ENCODE measurements at regions not wholly inside any gene's neighbourhood (a gene's known extent, or its start where the extent isn't known, plus 50 kb on each side); places are given as distances from the start of the nearest gene placed in this dataset.

DNA sequence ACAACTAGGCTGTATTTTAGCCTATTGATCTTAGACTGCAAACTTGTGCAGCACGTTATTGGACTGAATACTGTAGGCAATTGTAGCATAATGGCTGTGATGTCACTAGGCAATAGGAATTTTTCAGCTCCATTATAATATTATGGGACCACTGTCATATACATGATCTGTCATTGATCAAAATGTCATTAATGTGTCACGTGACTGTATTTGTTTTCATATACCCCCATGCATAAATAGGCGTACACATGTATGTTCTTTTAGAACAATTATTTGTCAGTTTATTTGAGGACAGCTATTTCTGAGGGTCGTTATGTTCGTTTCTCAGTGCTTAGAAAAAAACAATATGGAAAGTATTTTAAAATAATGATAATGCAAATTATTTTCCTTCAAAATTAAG is 111.9 kb upstream of the CDH2 start:
- Mint-ChIP-seq H3K9me3 (ENCODE audit: unreplicated experiment) (no peaks in the 10 kb centered on the region), H3K4me3 (ENCODE audit: unreplicated experiment) (no peak overlapping the region), H3K36me3 (ENCODE audit: insufficient read depth, unreplicated experiment) (no peaks in the 10 kb centered on the region), H3K27ac (ENCODE audit: unreplicated experiment) (no peak overlapping the region), H3K27me3 (ENCODE audit: insufficient read depth, unreplicated experiment) (peaks cover 5% of the 10 kb centered on the region), H3K4me1 (ENCODE audit: low read depth, unreplicated experiment) (no peaks in the 10 kb centered on the region)
- TF ChIP-seq, protein P1, sequence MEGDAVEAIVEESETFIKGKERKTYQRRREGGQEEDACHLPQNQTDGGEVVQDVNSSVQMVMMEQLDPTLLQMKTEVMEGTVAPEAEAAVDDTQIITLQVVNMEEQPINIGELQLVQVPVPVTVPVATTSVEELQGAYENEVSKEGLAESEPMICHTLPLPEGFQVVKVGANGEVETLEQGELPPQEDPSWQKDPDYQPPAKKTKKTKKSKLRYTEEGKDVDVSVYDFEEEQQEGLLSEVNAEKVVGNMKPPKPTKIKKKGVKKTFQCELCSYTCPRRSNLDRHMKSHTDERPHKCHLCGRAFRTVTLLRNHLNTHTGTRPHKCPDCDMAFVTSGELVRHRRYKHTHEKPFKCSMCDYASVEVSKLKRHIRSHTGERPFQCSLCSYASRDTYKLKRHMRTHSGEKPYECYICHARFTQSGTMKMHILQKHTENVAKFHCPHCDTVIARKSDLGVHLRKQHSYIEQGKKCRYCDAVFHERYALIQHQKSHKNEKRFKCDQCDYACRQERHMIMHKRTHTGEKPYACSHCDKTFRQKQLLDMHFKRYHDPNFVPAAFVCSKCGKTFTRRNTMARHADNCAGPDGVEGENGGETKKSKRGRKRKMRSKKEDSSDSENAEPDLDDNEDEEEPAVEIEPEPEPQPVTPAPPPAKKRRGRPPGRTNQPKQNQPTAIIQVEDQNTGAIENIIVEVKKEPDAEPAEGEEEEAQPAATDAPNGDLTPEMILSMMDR (IDR thresholded peaks at IDR 0.05; ENCODE audit: insufficient read depth in 1 of 2, low read depth in 1 of 2, low read length in 1 of 2, severe bottlenecking in 1 of 2, unreplicated experiment in 1 of 2) = no peak
- H3K27me3 ChIP-seq (replicated peaks; ENCODE audit: control insufficient read depth, insufficient read depth, low read length) = no peaks in the 10 kb centered on the region
- H3K36me3 ChIP-seq (ENCODE audit: control insufficient read depth, insufficient read depth, low read length) = no peaks in the 10 kb centered on the region
- intact Hi-C loops (cut with micrococcal nuclease; ENCODE audit: unreplicated experiment) = no loop called here
- no peaks in the 10 kb centered on the region for H3K9me3 ChIP-seq
- H3K4me1 ChIP-seq = no peaks in the 10 kb centered on the region
- POLR2A ChIA-PET = no interaction called here
- no TSS peak for BruUV-seq (replicated peaks)
- CTCF ChIA-PET = interaction anchor here (1.0 kb wide), 1 partner anchor 604 kb away, joined by 4 read pairs; no protein-coding TSS in a partner anchor
- no peak overlapping the region for H3K4me3 ChIP-seq (ENCODE audit: low read depth, low read length)
- no peak for DNase-seq

DNA sequence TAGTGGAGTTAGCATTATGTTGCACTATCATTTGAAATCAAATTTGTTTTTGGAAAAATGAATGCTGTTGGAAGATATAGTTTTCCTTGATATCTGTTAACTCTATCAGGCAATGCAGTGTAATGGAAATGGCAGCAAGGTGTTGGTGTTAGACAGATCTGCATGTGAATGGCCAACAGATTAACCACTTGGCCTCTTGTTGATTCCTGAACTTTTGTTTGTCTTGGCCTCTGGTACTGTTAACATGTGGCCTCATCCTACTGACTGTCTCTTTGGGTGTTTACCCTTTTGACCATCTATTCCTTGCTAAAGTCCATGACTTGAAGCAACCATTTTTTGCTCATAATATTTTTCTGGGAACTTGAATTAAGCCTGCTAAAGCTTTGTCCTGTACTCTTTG is 110.2 kb upstream of the CDH2 start:
- BruUV-seq (replicated peaks) = no TSS peak

DNA sequence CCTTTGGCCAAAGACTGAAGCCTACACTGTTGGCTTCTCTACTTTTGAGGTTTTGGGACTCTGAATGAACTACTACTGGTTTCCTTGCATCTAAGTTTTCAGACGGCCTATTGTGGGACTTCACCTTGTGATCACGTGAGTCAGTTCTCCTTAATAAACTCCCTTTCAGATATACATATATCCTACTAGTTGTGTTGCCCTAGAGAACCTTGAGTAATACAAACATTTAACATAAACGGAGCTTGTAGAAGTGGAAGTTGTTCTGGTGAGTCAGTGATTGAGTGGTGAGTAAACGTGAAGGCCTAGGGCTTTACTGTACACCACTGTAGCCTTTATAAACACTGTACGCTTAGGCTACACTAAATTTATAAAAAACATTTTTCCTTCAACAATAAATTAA is 107.2 kb upstream of the CDH2 start:
- TF ChIP-seq, protein P1 (IDR thresholded peaks at IDR 0.05; ENCODE audit: insufficient read depth in 1 of 2, low read depth in 1 of 2, low read length in 1 of 2, severe bottlenecking in 1 of 2, unreplicated experiment in 1 of 2) = no peak
- Histone ChIP-seq H3K36me3 (ENCODE audit: control insufficient read depth, insufficient read depth, low read length) (no peaks in the 10 kb centered on the region), H3K4me3 (ENCODE audit: low read depth, low read length) (no peak overlapping the region), H3K4me1 (no peaks in the 10 kb centered on the region), H3K27me3 (replicated peaks; ENCODE audit: control insufficient read depth, insufficient read depth, low read length) (no peaks in the 10 kb centered on the region), H3K9me3 (no peaks in the 10 kb centered on the region)
- no peak for DNase-seq
- Mint-ChIP-seq H3K27ac (ENCODE audit: unreplicated experiment) (no peak overlapping the region), H3K9me3 (ENCODE audit: unreplicated experiment) (no peaks in the 10 kb centered on the region), H3K36me3 (ENCODE audit: insufficient read depth, unreplicated experiment) (no peaks in the 10 kb centered on the region), H3K4me1 (ENCODE audit: low read depth, unreplicated experiment) (no peaks in the 10 kb centered on the region), H3K4me3 (ENCODE audit: unreplicated experiment) (no peak overlapping the region), H3K27me3 (ENCODE audit: insufficient read depth, unreplicated experiment) (no peaks in the 10 kb centered on the region)
- CTCF ChIA-PET = no interaction called here
- intact Hi-C loops (cut with micrococcal nuclease; ENCODE audit: unreplicated experiment) = no loop called here
- BruUV-seq (replicated peaks) = no TSS peak
- POLR2A ChIA-PET = no interaction called here

More for the DNA sequence above, 110.2 kb upstream of the CDH2 start:
- ChIA-PET CTCF (no interaction called here), POLR2A (no interaction called here)
- Mint-ChIP-seq H3K27me3 (ENCODE audit: insufficient read depth, unreplicated experiment) (peaks cover 5% of the 10 kb centered on the region), H3K4me1 (ENCODE audit: low read depth, unreplicated experiment) (no peaks in the 10 kb centered on the region), H3K9me3 (ENCODE audit: unreplicated experiment) (no peaks in the 10 kb centered on the region), H3K4me3 (ENCODE audit: unreplicated experiment) (no peak overlapping the region), H3K27ac (ENCODE audit: unreplicated experiment) (no peak overlapping the region), H3K36me3 (ENCODE audit: insufficient read depth, unreplicated experiment) (no peaks in the 10 kb centered on the region)
- Histone ChIP-seq H3K27me3 (replicated peaks; ENCODE audit: control insufficient read depth, insufficient read depth, low read length) (no peaks in the 10 kb centered on the region), H3K4me1 (no peaks in the 10 kb centered on the region), H3K4me3 (ENCODE audit: low read depth, low read length) (no peak overlapping the region), H3K36me3 (ENCODE audit: control insufficient read depth, insufficient read depth, low read length) (no peaks in the 10 kb centered on the region), H3K9me3 (no peaks in the 10 kb centered on the region)
- intact Hi-C loops (cut with micrococcal nuclease; ENCODE audit: unreplicated experiment) = no loop called here
- DNase-seq = no peak
- TF ChIP-seq, protein P1 (IDR thresholded peaks at IDR 0.05; ENCODE audit: insufficient read depth in 1 of 2, low read depth in 1 of 2, low read length in 1 of 2, severe bottlenecking in 1 of 2, unreplicated experiment in 1 of 2) = no peak
